ENCODE measurements at regions not wholly inside any gene's neighbourhood (a gene's known extent, or its start where the extent isn't known, plus 50 kb on each side); places are given as distances from the start of the nearest gene placed in this dataset.
"Not testable (repeated sequence)": the region's sequence is repeated elsewhere in the genome, so short reads cannot be mapped to it uniquely, and the experiment has no call there.

GRCh38 chr9:39463696-39464095 lies 108.2 kb downstream of the SPATA31A1 start:
- peak; percentile 0 for DNase-seq (ENCODE audit: low read depth, low spot score)

DNA sequence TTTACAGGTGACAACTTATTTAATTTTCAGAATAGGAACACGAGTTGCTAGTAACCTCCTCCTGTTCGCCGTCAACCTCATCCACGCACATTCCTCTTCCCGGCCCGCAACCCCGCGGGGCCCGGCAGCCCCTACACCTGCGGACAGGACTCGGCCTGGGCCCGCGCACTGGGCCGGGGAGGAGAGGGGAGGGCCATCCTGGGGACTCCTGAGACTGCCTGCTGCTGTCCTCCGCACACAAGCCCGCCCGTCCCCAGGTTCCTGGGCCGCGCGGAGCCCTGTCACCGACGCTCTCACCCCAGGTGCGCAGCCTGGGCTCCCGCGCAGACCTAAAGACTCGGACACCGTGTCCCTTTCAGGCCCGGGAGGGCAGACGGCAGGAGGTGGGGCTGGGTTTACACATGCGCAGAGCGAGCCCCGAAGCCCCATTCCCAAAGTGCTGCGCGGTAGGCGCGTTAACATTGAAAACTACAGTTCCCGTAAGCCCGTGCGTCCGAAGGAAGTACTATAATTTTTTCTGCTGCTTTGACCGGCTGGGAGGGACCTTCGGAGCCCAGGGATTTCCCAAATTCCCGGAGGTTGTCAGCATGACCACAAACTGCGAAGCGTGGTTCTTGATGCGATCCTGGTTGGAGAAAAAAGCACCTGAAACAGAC lies 108.8 kb downstream of the SPATA31A1 start:
- DNase-seq (ENCODE audit: low read depth, low spot score), result peak; percentile 93

DNA sequence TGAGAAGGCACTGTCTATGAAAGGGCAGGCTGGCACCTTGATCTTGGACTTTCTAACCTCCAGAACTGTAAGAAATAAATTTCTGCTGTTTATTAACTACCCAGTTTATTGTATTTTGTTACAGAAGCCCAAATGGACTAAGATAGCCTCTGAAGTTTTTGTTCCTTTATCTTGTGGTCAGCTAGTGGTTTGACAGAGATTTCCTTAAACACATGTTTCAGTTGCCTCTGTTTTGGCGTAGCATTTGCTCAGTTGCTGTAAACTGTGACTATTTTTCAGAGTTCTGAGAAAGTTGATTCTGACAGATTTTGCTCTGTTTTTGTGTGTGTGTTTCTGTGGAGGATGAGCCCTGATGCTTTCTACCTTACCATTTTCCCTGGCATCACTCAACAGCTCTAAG lies 119.0 kb downstream of the SPATA31A1 start:
- not testable (repeated sequence) for DNase-seq (ENCODE audit: low read depth, low spot score)

- not testable (repeated sequence) for DNase-seq (ENCODE audit: low read depth, low spot score)
Measured at GRCh38 chr9:39483073-39483472, 127.6 kb downstream of the SPATA31A1 start.

DNA sequence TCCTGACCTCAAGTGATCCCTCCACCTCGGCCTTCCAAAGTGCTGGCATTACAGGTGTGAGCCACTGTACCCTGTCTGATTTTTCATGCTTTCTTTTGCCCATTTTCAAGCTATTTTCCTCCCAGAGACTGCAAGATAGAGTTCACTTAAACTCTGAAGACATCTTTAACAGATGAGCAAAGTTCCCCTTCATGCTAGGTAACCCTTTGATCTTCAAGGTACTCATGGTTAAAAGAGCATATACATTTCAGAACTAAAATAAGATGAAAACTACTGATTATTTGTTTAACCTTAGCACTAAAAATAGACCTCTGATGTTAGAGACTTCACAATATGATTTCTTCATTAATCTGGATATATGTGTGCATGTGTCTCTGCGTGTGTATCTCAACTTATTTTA lies 128.4 kb downstream of the SPATA31A1 start:
- DNase-seq (ENCODE audit: low read depth, low spot score), result not testable (repeated sequence)

- not testable (repeated sequence) for DNase-seq (ENCODE audit: low read depth, low spot score)
Measured at GRCh38 chr9:39484292-39484691, 128.8 kb downstream of the SPATA31A1 start.

- not testable (repeated sequence) for DNase-seq (ENCODE audit: low read depth, low spot score)
Measured at GRCh38 chr9:39487477-39487876, 132.0 kb downstream of the SPATA31A1 start.

GRCh38 chr9:39496248-39496647 lies 140.8 kb downstream of the SPATA31A1 start:
- DNase-seq (ENCODE audit: low read depth, low spot score), result not testable (repeated sequence)

GRCh38 chr9:39503178-39503577 lies 147.7 kb downstream of the SPATA31A1 start:
- not testable (repeated sequence) for DNase-seq (ENCODE audit: low read depth, low spot score)

GRCh38 chr9:39527387-39528029 lies 172.0 kb downstream of the SPATA31A1 start:
- DNase-seq (ENCODE audit: low read depth, low spot score), result not testable (repeated sequence)

- not testable (repeated sequence) for DNase-seq (ENCODE audit: low read depth, low spot score)
Measured at GRCh38 chr9:39532597-39532996, 177.1 kb downstream of the SPATA31A1 start.

DNA sequence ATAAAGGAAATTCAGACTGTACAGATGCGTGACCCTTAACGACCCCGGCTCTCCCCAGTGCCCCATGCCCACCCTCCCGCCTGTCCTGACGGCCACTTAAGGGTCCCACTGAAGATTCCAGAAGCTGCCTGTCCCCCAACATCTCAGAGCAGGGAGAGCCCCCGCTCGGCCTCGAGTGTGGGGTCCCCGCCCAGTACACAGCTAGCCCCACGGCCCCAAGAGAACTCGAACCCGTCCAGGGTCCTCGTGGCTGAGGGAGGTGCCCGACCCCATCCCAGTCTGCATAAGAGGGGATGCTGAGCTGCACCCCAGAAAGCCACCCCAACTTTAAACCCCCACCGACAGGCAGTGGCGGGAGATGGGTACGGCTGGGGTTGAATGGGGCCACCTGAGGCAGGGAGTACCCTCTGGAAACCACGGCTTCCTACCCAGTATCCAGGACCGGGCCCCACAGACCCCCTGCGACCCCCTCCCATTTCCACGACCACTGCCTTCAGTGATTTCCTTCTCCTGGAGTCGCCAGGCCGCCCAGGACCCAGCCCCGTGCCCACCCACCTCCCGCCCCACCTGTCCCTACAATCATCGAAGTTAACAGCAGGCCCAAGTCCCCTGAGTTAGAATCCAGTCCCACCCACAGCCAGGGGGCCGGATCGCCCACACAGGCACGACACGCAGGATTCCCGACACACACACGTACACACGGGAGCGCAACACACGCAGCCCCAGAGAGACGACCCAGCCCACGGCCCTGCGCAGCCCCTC lies 177.7 kb downstream of the SPATA31A1 start:
- not testable (repeated sequence) for DNase-seq (ENCODE audit: low read depth, low spot score)

- DNase-seq (ENCODE audit: low read depth, low spot score), result not testable (repeated sequence)
Measured at GRCh38 chr9:39533763-39534548, 178.5 kb downstream of the SPATA31A1 start.

DNA sequence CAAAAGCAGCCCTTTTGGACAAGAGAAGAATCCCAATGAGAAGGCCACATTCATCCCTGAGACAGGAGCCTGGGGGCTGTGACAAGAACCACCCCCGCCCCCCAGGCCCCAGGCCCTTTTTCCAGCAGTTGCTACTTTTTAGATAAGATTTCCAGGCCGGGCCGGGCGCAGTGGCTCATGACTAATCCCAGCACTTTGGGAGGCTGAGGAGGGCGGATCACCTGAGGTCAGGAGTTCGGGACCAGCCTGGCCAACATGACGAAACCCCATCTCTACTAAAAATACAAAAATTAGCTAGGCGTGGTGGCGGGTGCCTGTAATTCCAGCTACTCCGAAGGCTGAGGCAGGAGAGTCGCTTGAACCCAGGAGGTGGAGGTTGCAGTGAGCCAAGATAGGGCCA lies 179.4 kb downstream of the SPATA31A1 start:
- DNase-seq (ENCODE audit: low read depth, low spot score), result not testable (repeated sequence)

- DNase-seq (ENCODE audit: low read depth, low spot score), result not testable (repeated sequence)
Measured at GRCh38 chr9:39542157-39542556, 186.7 kb downstream of the SPATA31A1 start.

DNA sequence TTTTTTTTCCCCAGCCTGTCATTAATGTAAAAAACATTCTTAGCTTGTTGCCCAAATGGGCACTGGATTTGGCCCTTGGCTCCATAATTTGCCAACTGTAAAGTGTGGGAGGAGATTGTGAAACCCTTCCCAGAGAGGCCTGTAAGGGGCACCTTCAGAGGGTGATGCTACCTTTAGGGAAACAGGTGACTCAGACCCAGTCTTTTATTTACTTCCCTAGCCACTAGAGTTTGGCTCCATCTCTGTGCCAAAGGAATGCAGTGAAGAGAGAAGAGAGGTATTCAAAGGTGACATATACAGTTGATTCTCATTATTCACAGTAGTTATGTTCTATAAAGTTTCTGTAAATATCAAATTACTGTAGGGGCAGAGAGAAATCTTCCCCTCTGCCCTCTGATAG lies 189.6 kb downstream of the SPATA31A1 start:
- DNase-seq (ENCODE audit: low read depth, low spot score), result not testable (repeated sequence)

- DNase-seq (ENCODE audit: low read depth, low spot score), result not testable (repeated sequence)
Measured at GRCh38 chr9:39550573-39550972, 195.1 kb downstream of the SPATA31A1 start.

GRCh38 chr9:39551544-39551943 lies 196.1 kb downstream of the SPATA31A1 start:
- not testable (repeated sequence) for DNase-seq (ENCODE audit: low read depth, low spot score)

GRCh38 chr9:39552242-39552881 lies 196.9 kb downstream of the SPATA31A1 start:
- DNase-seq (ENCODE audit: low read depth, low spot score), result not testable (repeated sequence)

DNA sequence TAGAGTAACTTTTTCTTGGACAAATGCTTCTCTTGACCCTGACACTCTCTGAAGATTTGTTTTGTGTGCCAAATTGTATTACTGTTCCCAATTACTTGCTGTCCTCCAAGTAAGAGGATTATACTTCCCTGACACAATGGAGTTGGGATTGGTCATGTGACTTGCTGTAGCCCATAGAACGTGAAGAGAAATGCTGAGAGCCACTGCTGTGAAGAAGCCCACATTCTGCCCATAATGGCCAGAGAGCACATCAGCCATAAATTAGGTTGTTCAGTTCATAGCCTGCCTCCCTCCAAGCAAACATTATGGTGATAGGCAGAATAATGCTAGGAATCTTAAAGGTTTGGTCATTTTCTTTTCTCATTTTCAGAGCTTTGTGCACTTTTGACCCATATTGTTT lies 198.9 kb downstream of the SPATA31A1 start:
- not testable (repeated sequence) for DNase-seq (ENCODE audit: low read depth, low spot score)

DNA sequence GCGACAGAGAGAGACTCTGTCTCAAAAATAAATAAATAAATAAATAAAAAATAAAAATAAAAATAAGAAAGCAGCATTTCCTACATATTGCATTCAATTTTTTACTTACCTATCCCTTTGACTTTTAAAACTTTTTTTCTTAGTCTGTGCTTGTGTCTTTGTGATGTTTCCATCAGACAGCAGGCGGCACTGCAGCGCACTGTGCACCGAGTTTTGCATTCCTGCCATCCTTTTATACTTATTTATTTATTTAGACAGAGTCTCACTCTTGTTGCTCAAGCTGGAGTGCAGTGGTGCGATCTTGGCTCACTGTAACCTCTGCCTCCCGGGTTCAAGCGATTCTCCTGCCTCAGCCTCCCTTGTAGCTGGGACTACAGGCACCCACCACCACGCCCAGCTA lies 203.9 kb downstream of the SPATA31A1 start:
- not testable (repeated sequence) for DNase-seq (ENCODE audit: low read depth, low spot score)

Measured in astrocyte of the hippocampus (primary cell).